T-helper 17 cell (primary cell): ENCODE measurements at regions not wholly inside any gene's neighbourhood (a gene's known extent, or its start where the extent isn't known, plus 50 kb on each side); places are given as distances from the start of the nearest gene placed in this dataset.

Experiments
- ATAC-seq: fragments of 150-1000 bp; cut with Tn5 transposase; 2 replicates; pipeline ENCODE4 v1.10.0; 2021; ENCODE audit warnings: mild to moderate bottlenecking, moderate library complexity
- DNase-seq, 3 donors: peaks; one replicate each; pipeline versions ENCODE4 v3.0.0 to v3.0.0-alpha.2; 2020 to 2021
- H3K9me3 ChIP-seq: one replicate; pipeline ENCODE4 v1.7.0; 2013; ENCODE audit warnings: low read length, mild to moderate bottlenecking; ENCODE audit not compliant: control insufficient read depth, poor library complexity, severe bottlenecking
- H3K27ac Mint-ChIP-seq: one replicate; pipeline ENCODE4 v1.8.0; 2022; ENCODE audit warnings: mild to moderate bottlenecking, moderate library complexity, mixed read lengths
- H3K27me3 Mint-ChIP-seq: one replicate; pipeline ENCODE4 v1.8.0; 2022; ENCODE audit warnings: mixed read lengths
- H3K36me3 Mint-ChIP-seq: one replicate; pipeline ENCODE4 v1.8.0; 2022; ENCODE audit warnings: low read depth, mixed read lengths
- H3K4me1 Mint-ChIP-seq: one replicate; pipeline ENCODE4 v1.8.0; 2022; ENCODE audit warnings: mild to moderate bottlenecking, mixed read lengths
- H3K4me3 Mint-ChIP-seq: one replicate; pipeline ENCODE4 v1.8.0; 2022; ENCODE audit warnings: mild to moderate bottlenecking, moderate library complexity, mixed read lengths

- Mint-ChIP-seq H3K27me3 (no peaks in the 10 kb centered on the region), H3K4me3 (no peak overlapping the region), H3K4me1 (no peaks in the 10 kb centered on the region), H3K36me3 (no peaks in the 10 kb centered on the region), H3K27ac (no peak overlapping the region)
- DNase-seq, result no peak
- H3K9me3 ChIP-seq, result no peaks in the 10 kb centered on the region
- no peak for ATAC-seq
Observed at GRCh38 chr7:418636-419280, 100.9 kb downstream of the PDGFA start.

- DNase-seq (no peak), ATAC-seq (no peak)
- H3K27me3 Mint-ChIP-seq, result no peaks in the 10 kb centered on the region
Observed at GRCh38 chr7:420142-421093, 99.2 kb downstream of the PDGFA start.

GRCh38 chr7:421136-421991 lies 98.3 kb downstream of the PDGFA start:
- Mint-ChIP-seq H3K4me1 (no peaks in the 10 kb centered on the region), H3K36me3 (no peaks in the 10 kb centered on the region), H3K4me3 (no peak overlapping the region), H3K27ac (no peak overlapping the region), H3K27me3 (no peaks in the 10 kb centered on the region)
- ATAC-seq, result no peak
- no peak for DNase-seq
- H3K9me3 ChIP-seq, result no peaks in the 10 kb centered on the region

More at GRCh38 chr7:420142-421093, 99.2 kb downstream of the PDGFA start:
- Mint-ChIP-seq H3K4me3 (no peak overlapping the region), H3K36me3 (no peaks in the 10 kb centered on the region), H3K4me1 (no peaks in the 10 kb centered on the region), H3K27ac (no peak overlapping the region)
- H3K9me3 ChIP-seq, result no peaks in the 10 kb centered on the region

GRCh38 chr7:422191-422885 lies 97.3 kb downstream of the PDGFA start:
- H3K27ac Mint-ChIP-seq, result no peak overlapping the region
- no peaks in the 10 kb centered on the region for H3K27me3 Mint-ChIP-seq
- DNase-seq (no peak), ATAC-seq (no peak)
- no peaks in the 10 kb centered on the region for H3K36me3 Mint-ChIP-seq
- H3K9me3 ChIP-seq, result no peaks in the 10 kb centered on the region
- no peaks in the 10 kb centered on the region for H3K4me1 Mint-ChIP-seq
- no peak overlapping the region for H3K4me3 Mint-ChIP-seq

GRCh38 chr7:422886-423225 lies 96.8 kb downstream of the PDGFA start:
- Mint-ChIP-seq H3K36me3 (no peaks in the 10 kb centered on the region), H3K27me3 (no peaks in the 10 kb centered on the region), H3K4me1 (no peaks in the 10 kb centered on the region), H3K4me3 (no peak overlapping the region), H3K27ac (no peak overlapping the region)
- ATAC-seq (no peak), DNase-seq (no peak)
- H3K9me3 ChIP-seq, result no peaks in the 10 kb centered on the region

GRCh38 chr7:423312-424260 lies 96.1 kb downstream of the PDGFA start:
- no peak for ATAC-seq
- H3K27ac Mint-ChIP-seq, result no peak overlapping the region
- H3K36me3 Mint-ChIP-seq, result no peaks in the 10 kb centered on the region
- no peaks in the 10 kb centered on the region for H3K4me1 Mint-ChIP-seq
- no peak overlapping the region for H3K4me3 Mint-ChIP-seq
- no peaks in the 10 kb centered on the region for H3K9me3 ChIP-seq
- no peak for DNase-seq
- no peaks in the 10 kb centered on the region for H3K27me3 Mint-ChIP-seq

- no peak overlapping the region for H3K27ac Mint-ChIP-seq
- H3K4me1 Mint-ChIP-seq, result no peaks in the 10 kb centered on the region
- H3K36me3 Mint-ChIP-seq, result no peaks in the 10 kb centered on the region
Observed at GRCh38 chr7:424301-424935, 95.2 kb downstream of the PDGFA start.

GRCh38 chr7:424961-425793 lies 94.5 kb downstream of the PDGFA start:
- DNase-seq, result no peak

More at GRCh38 chr7:424301-424935, 95.2 kb downstream of the PDGFA start:
- Mint-ChIP-seq H3K4me3 (no peak overlapping the region), H3K27me3 (no peaks in the 10 kb centered on the region)
- no peaks in the 10 kb centered on the region for H3K9me3 ChIP-seq
- DNase-seq, result no peak
- ATAC-seq, result no peak

GRCh38 chr7:425794-426188 lies 93.9 kb downstream of the PDGFA start:
- no peaks in the 10 kb centered on the region for H3K36me3 Mint-ChIP-seq
- no peak overlapping the region for H3K27ac Mint-ChIP-seq
- H3K4me1 Mint-ChIP-seq, result no peaks in the 10 kb centered on the region
- H3K4me3 Mint-ChIP-seq, result no peak overlapping the region
- H3K9me3 ChIP-seq, result no peaks in the 10 kb centered on the region
- no peaks in the 10 kb centered on the region for H3K27me3 Mint-ChIP-seq
- no peak for ATAC-seq
- no peak for DNase-seq

More at GRCh38 chr7:424961-425793, 94.5 kb downstream of the PDGFA start:
- Mint-ChIP-seq H3K4me1 (no peaks in the 10 kb centered on the region), H3K36me3 (no peaks in the 10 kb centered on the region), H3K27me3 (no peaks in the 10 kb centered on the region), H3K4me3 (no peak overlapping the region), H3K27ac (no peak overlapping the region)
- ATAC-seq, result no peak
- no peaks in the 10 kb centered on the region for H3K9me3 ChIP-seq

GRCh38 chr7:426510-426909 lies 93.1 kb downstream of the PDGFA start:
- Mint-ChIP-seq H3K4me1 (no peaks in the 10 kb centered on the region), H3K36me3 (no peaks in the 10 kb centered on the region), H3K27ac (no peak overlapping the region), H3K4me3 (no peak overlapping the region), H3K27me3 (no peaks in the 10 kb centered on the region)
- ATAC-seq, result no peak
- DNase-seq, result no peak
- H3K9me3 ChIP-seq, result no peaks in the 10 kb centered on the region

GRCh38 chr7:427506-428103 lies 92.0 kb downstream of the PDGFA start:
- no peaks in the 10 kb centered on the region for H3K4me1 Mint-ChIP-seq
- ATAC-seq, result no peak
- no peak for DNase-seq
- no peaks in the 10 kb centered on the region for H3K36me3 Mint-ChIP-seq
- H3K27ac Mint-ChIP-seq, result peak overlapping the region; percentile 29
- H3K27me3 Mint-ChIP-seq, result no peaks in the 10 kb centered on the region
- H3K9me3 ChIP-seq, result no peaks in the 10 kb centered on the region
- H3K4me3 Mint-ChIP-seq, result no peak overlapping the region
